HUDEP-2 (cell line): ENCODE measurements at regions not wholly inside any gene's neighbourhood (a gene's known extent, or its start where the extent isn't known, plus 50 kb on each side); places are given as distances from the start of the nearest gene placed in this dataset.

Experiments used
- DNase-seq, 76 experiments: peaks; one replicate each; lab custom pipeline; 2025; ENCODE audit not compliant: unreplicated experiment in 76 of 76; lab: John Stamatoyannopoulos, UW

- peak in 72 of 76 experiments; percentile 13 to 85 (median 60) for DNase-seq
These were observed 141.1 kb downstream of the CEP57L1 start for GRCh38 chr6:109236115-109237076.

- no peak for DNase-seq
These were observed 140.3 kb downstream of the CEP57L1 start for GRCh38 chr6:109235481-109236038.

GRCh38 chr6:109230453-109230852, 135.1 kb downstream of the CEP57L1 start:
- no peak for DNase-seq

DNA sequence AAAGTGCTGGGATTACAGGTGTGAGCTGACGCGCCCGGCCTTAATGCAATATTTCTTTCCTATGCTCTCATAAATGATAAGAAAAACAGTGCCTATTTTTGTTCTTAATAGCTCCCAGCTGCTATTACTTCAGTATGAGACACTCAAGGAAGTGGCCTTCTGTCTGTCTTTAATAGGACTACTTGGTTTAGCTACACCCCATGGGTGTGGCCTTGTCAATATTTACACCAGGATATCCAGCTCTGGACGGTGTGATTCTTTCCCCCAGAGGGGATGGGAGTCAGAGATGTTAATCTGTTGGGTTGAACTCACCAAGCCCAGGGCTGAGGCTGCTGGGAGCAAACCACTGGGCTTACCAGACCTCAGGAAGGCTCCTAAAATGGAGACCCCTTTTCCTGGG, 134.2 kb downstream of the CEP57L1 start:
- peak in 12 of 76 experiments; percentile 11 to 39 (median 20) for DNase-seq

GRCh38 chr6:109227646-109228045, 132.3 kb downstream of the CEP57L1 start:
- DNase-seq, result no peak

DNA sequence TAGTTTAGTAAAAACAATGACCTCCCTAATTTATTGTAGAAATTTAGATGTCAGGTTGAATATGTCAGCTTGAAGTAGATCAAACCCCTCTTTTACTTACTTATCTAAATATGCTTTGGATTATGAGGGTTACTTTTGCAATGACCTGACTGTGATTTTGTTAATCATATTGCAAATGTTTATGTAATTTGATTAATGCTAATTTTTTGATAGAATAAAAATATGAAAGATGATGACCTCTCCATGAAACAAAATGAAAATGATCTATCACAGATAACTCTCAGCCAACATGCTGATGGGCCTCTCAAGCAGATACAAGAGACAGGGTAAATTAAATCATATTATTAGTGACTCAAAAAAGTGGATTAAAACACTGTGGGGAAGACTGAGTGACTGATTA, 131.0 kb downstream of the CEP57L1 start:
- DNase-seq, result no peak

GRCh38 chr6:109225946-109226345, 130.6 kb downstream of the CEP57L1 start:
- DNase-seq, result no peak

- DNase-seq, result no peak
These were observed 129.7 kb downstream of the CEP57L1 start for GRCh38 chr6:109224994-109225393.

DNA sequence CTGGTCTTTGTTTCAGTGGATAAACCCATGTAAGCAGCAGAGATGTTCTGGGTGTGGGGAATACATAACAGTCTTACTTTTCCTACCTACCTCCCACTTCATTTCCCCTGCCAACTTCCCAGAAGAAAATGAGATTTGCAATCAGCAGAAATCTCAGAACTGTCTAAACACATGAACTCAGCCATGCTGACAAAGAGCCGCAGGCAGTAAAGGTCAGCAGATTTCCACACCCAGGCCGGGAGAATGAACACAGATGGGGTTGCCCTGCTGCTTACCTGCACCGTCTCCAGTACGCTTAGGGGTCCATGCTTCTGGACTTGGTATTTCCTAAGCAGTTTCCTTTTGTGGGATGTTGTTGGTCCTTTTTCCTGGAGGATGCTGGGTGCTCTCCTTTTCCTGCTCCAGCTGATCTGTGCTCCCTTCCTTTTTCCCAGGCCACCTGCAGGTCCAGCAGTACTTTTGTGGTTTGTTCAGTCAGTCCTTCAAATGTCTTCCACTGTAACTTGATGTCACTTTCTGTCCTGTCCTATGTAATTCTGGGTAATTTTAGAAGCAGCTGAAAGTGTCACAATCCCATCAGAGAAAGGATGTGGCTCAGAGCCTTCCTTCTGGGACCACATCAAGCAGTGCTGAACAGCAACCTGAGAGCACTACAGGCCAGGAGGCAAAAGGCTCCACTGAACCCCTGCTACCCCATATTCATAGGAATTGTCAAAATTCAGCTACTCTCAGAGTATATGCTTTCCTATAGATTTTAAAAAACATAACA, 129.0 kb downstream of the CEP57L1 start:
- no peak for DNase-seq

DNA sequence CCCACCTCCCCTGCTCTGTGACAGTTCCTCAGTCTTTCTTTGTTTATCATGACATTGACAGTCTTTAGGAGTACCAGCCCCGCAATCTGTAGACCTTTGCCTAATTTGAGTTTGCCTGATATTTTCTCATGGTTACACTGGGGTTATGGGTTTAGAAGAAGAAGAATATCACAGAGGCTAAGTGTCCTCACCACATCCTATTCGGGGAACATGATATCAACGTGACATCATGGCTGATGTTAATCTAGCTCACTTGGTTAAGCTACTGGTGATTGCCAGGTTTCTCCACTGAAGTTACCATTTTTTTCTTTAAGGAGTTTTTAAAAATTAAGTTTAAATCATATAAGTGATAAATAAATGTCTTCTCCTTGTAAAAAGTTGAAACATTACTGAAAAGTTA, 127.5 kb downstream of the CEP57L1 start:
- no peak for DNase-seq

GRCh38 chr6:109221543-109222195, 126.4 kb downstream of the CEP57L1 start:
- no peak for DNase-seq
